Transverse colon (tissue), 4 donors: ENCODE measurements at regions not wholly inside any gene's neighbourhood (a gene's known extent, or its start where the extent isn't known, plus 50 kb on each side); places are given as distances from the start of the nearest gene placed in this dataset.
A peak's percentile ranks its signal among the peaks of the same experiment; 100 is the strongest.
"Not testable (repeated sequence)": the region's sequence is repeated elsewhere in the genome, so short reads cannot be mapped to it uniquely, and the experiment has no call there.

Experiments used
- DNase-seq: peaks from one replicate; pipeline ENCODE4 v3.0.0-alpha.2; 2019
- H3K27ac ChIP-seq, 4 donors: fragments of 200-600 bp; sonication (generic); 2 replicates each; pipeline ENCODE4 v1.5.1; 2016 to 2018; ENCODE audit warnings: inconsistent platforms in 4 of 4
- H3K27me3 ChIP-seq: fragments of 200-600 bp; sonication (generic); 2 replicates; pipeline ENCODE4 v1.5.1; 2017; ENCODE audit warnings: inconsistent platforms
- H3K36me3 ChIP-seq, 4 donors: fragments of 200-600 bp; sonication (generic); 2 replicates each; pipeline ENCODE4 v1.5.1; 2017 to 2019; ENCODE audit warnings: inconsistent platforms in 4 of 4
- H3K4me1 ChIP-seq, 4 donors: fragments of 200-600 bp; sonication (generic); 2 replicates each; pipeline ENCODE4 v1.5.1; 2017 to 2020; ENCODE audit warnings: inconsistent platforms in 4 of 4
- H3K4me3 ChIP-seq, 4 donors: fragments of 200-600 bp; sonication (generic); 1 replicate in 1 of 4; 2 replicates in 3 of 4; pipeline versions ENCODE4 v1.5.1 to v1.6.1; 2017 to 2019; ENCODE audit warnings: inconsistent platforms in 4 of 4
- H3K9me3 ChIP-seq, 2 donors: fragments of 200-600 bp; sonication (generic); 2 replicates each; pipeline ENCODE4 v1.5.1; 2017 to 2019; ENCODE audit warnings: inconsistent platforms in 2 of 2
- CTCF ChIP-seq, 5 experiments: fragments of 200-600 bp in 3 of 5; fragments of 450-650 bp in 2 of 5; sonication (generic) in 3 of 5; IDR thresholded peaks; 1 replicate in 2 of 5; 2 replicates in 3 of 5; pipeline ENCODE4 v1.5.1; 2016 to 2017; ENCODE audit warnings: antibody characterized with exemption in 5 of 5, inconsistent platforms in 3 of 5, mild to moderate bottlenecking in 2 of 5, moderate library complexity in 1 of 5
- EP300 ChIP-seq: sonication (generic); formaldehyde crosslinking; IDR thresholded peaks from one replicate; pipeline ENCODE4 v1.6.1; 2017; ENCODE audit warnings: antibody characterized with exemption, low read depth
- POLR2A ChIP-seq: fragments of 450-650 bp; IDR thresholded peaks from one replicate; pipeline ENCODE4 v1.6.1; 2016; ENCODE audit warnings: antibody characterized with exemption, mild to moderate bottlenecking, moderate library complexity
- POLR2AphosphoS5 ChIP-seq, 3 donors: sonication (generic); formaldehyde crosslinking; IDR thresholded peaks; one replicate each; pipeline ENCODE4 v1.6.1; 2016; ENCODE audit warnings: antibody characterized with exemption in 3 of 3
- WGBS, 2 donors: methylation state at CpG; one replicate each; pipeline ENCODE4 v1.1.5; 2018; ENCODE audit warnings: low coverage in 1 of 2; 5-methylcytosine and 5-hydroxymethylcytosine counted together
- in situ Hi-C, 4 donors: fragments of 200-750 bp; cut with MboI; loops; one replicate each; pipeline versions ENCODE4 v1.15.0 to v1.15.1; 2017; ENCODE audit warnings: low sequenced_read_pairs in 3 of 4, low pct_ligation_motif_present in 1 of 4, low pct_unique_long_range_greater_than_20kb in 1 of 4
- intact Hi-C: fragments of 100-400 bp; cut with DNase I; formaldehyde crosslinking; loops from one replicate; pipeline ENCODE4 v1.15.1; 2023; ENCODE audit warnings: low total_unique reads

- H3K27ac ChIP-seq: no peak overlapping the region
- no peaks in the 10 kb centered on the region for H3K27me3 ChIP-seq
- intact Hi-C loops (no loop called here), in situ Hi-C loops (no loop called here)
- 66 to 74% methylated on average over 8 of the region's 8 CpGs for WGBS, 2 donors
- H3K4me3 ChIP-seq: no peak overlapping the region
- no peak for DNase-seq
- H3K36me3 ChIP-seq: no peaks in the 10 kb centered on the region
- peaks cover 0 to 26% (median 5%) of the 10 kb centered on the region in 4 donors for H3K4me1 ChIP-seq
- no peaks in the 10 kb centered on the region for H3K9me3 ChIP-seq
- TF ChIP-seq CTCF (IDR thresholded peaks at IDR 0.05) (no peak), POLR2A (no peak), EP300 (no peak), POLR2AphosphoS5 (IDR thresholded peaks at IDR 0.05) (no peak)
These were observed 186.4 kb downstream of the MREG start for GRCh38 chr2:215826838-215827441.

GRCh38 chr2:215826376-215826775, 187.0 kb downstream of the MREG start:
- in situ Hi-C loops (no loop called here), intact Hi-C loops (no loop called here)
- TF ChIP-seq CTCF (IDR thresholded peaks at IDR 0.05): no peak
- TF ChIP-seq POLR2AphosphoS5 (IDR thresholded peaks at IDR 0.05): no peak
- TF ChIP-seq POLR2A: no peak
- TF ChIP-seq EP300: no peak
- Histone ChIP-seq H3K9me3 (no peaks in the 10 kb centered on the region), H3K36me3 (no peaks in the 10 kb centered on the region), H3K4me3 (no peak overlapping the region), H3K27ac (no peak overlapping the region), H3K4me1 (peaks cover 0 to 21% (median 4%) of the 10 kb centered on the region in 4 donors), H3K27me3 (no peaks in the 10 kb centered on the region)
- DNase-seq: no peak
- 65 to 84% methylated on average over 3 of the region's 3 CpGs for WGBS, 2 donors

- intact Hi-C loops (no loop called here), in situ Hi-C loops (no loop called here)
- Histone ChIP-seq H3K27ac (no peak overlapping the region), H3K9me3 (no peaks in the 10 kb centered on the region), H3K4me1 (peaks cover 0 to 14% (median 4%) of the 10 kb centered on the region in 4 donors), H3K27me3 (no peaks in the 10 kb centered on the region), H3K4me3 (no peak overlapping the region), H3K36me3 (no peaks in the 10 kb centered on the region)
- no peak for DNase-seq
- no peak for TF ChIP-seq POLR2A
- no peak for TF ChIP-seq EP300
These were observed 187.6 kb downstream of the MREG start for GRCh38 chr2:215825707-215826106.

- in situ Hi-C loops, H3K36me3 ChIP-seq, H3K9me3 ChIP-seq: not testable (repeated sequence)
These were observed 192.1 kb downstream of the MREG start for GRCh38 chr2:215821298-215821697.

GRCh38 chr2:215819713-215820112, 193.6 kb downstream of the MREG start:
- intact Hi-C loops, DNase-seq, H3K4me3 ChIP-seq, H3K27me3 ChIP-seq, H3K9me3 ChIP-seq, H3K36me3 ChIP-seq, in situ Hi-C loops, H3K27ac ChIP-seq: not testable (repeated sequence)
- H3K4me1 ChIP-seq: peaks cover 0 to 13% (median 4%) of the 10 kb centered on the region in 4 donors
- WGBS, 2 donors: 100% methylated on average over 1 of the region's 3 CpGs; no CpG with 5 or more reads in 1 of the 2 donors

More at GRCh38 chr2:215821298-215821697, 192.1 kb downstream of the MREG start:
- DNase-seq, H3K4me1 ChIP-seq, H3K27me3 ChIP-seq, intact Hi-C loops, H3K27ac ChIP-seq, H3K4me3 ChIP-seq: not testable (repeated sequence)
- 87 to 98% methylated on average over 4 of the region's 4 CpGs for WGBS, 2 donors

- no peak for DNase-seq
- Histone ChIP-seq H3K27me3 (no peaks in the 10 kb centered on the region), H3K9me3 (peaks cover 3 to 4% of the 10 kb centered on the region in 2 donors), H3K27ac (peak overlapping the region in 1 of 4 donors; percentile 57), H3K4me1 (peaks cover 0 to 13% (median 4%) of the 10 kb centered on the region in 4 donors), H3K36me3 (no peaks in the 10 kb centered on the region), H3K4me3 (no peak overlapping the region)
- WGBS, 2 donors: 81% methylated on average over 1 of the region's 1 CpG; no CpG with 5 or more reads in 1 of the 2 donors
- in situ Hi-C loops (no loop called here), intact Hi-C loops (no loop called here)
- TF ChIP-seq POLR2AphosphoS5 (IDR thresholded peaks at IDR 0.05): no peak
- TF ChIP-seq CTCF (IDR thresholded peaks at IDR 0.05): no peak
- TF ChIP-seq EP300: no peak
These were observed 196.3 kb downstream of the MREG start for GRCh38 chr2:215817046-215817445.
